ENCODE measurements at regions not wholly inside any gene's neighbourhood (a gene's known extent, or its start where the extent isn't known, plus 50 kb on each side); places are given as distances from the start of the nearest gene placed in this dataset.

DNA sequence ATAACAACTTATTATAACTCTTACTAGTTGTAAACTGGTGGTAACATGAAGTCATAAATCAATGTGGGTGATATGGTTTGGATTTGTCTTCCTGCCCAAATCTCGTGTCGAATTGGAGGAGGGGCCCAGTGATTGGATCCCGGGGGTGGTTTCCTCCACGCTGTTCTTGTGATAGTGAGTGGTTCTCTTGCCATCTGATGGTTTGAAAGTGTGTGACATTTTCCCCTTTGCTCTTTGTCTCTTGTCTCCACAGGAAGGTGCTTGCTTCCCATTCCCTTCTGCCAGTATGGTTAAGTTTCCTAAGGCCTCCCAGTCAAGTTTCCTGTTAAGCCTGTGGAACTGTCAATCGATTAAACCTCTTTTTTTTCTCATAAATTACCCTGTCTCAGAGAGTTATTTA is 321.6 kb downstream of the DSEL start:
- WGBS (ENCODE audit: insufficient coverage): no CpG with 5 or more reads among the region's 5 CpGs
- Histone ChIP-seq H3K4me3 (ENCODE audit: low read depth, low read length) (no peak overlapping the region), H3K27ac (ENCODE audit: low read depth, low read length) (no peak overlapping the region), H3K4me1 (ENCODE audit: control insufficient read depth, insufficient read depth, low read length) (no peaks in the 10 kb centered on the region), H3K27me3 (ENCODE audit: control insufficient read depth, insufficient read depth, low read length) (no peaks in the 10 kb centered on the region), H3K9me3 (ENCODE audit: control insufficient read depth, insufficient read depth, low read length) (no peaks in the 10 kb centered on the region), H3K36me3 (ENCODE audit: control insufficient read depth, insufficient read depth, low read length) (no peaks in the 10 kb centered on the region)
- DNase-seq (ENCODE audit: low read depth in 4 of 6, low spot score in 6 of 6): no peak

DNA sequence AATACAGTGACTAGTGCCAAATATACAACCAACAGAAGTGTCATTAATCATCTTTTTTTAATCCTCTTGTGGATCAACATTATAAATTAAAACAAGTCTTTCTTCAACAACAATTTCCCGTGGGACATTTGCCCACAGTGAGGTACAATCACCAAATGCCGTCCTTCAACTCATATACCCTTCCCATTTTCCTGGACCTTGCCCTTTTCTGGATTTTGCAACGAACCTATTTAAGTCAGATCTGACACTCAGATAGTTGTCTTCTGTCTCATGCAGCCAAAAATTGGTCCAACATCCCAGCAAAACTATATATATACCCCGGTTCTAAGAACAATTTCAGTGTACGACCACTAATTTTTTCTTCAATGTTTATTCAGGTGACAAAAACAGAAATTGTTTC is 324.0 kb downstream of the DSEL start:
- Histone ChIP-seq H3K27me3 (ENCODE audit: control insufficient read depth, insufficient read depth, low read length) (no peaks in the 10 kb centered on the region), H3K27ac (ENCODE audit: low read depth, low read length) (no peak overlapping the region), H3K36me3 (ENCODE audit: control insufficient read depth, insufficient read depth, low read length) (no peaks in the 10 kb centered on the region), H3K9me3 (ENCODE audit: control insufficient read depth, insufficient read depth, low read length) (no peaks in the 10 kb centered on the region), H3K4me3 (ENCODE audit: low read depth, low read length) (no peak overlapping the region), H3K4me1 (ENCODE audit: control insufficient read depth, insufficient read depth, low read length) (no peaks in the 10 kb centered on the region)
- DNase-seq (ENCODE audit: low read depth in 4 of 6, low spot score in 6 of 6): no peak
- 78% methylated on average over 3 of the region's 5 CpGs for WGBS (ENCODE audit: insufficient coverage)

DNA sequence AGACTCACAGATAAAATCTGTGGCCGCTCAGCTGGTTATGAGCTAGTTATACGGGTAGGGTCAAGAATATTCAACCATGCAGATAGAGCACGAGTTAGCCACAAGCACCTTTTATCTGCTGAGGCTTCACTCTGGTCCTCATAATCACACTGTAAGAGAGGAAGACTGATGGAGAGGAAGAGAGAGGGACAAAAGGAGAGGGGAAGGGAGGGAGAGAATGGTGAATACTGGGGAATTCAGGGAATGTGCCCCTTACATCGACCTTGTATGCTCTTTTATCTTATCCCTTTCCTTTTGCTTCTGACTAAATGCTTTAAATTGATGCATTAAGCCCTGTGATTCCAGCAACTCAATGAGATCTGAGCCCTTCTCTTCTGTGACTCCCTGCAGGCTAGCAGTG is 333.1 kb downstream of the DSEL start:
- Histone ChIP-seq H3K27me3 (ENCODE audit: control insufficient read depth, insufficient read depth, low read length) (no peaks in the 10 kb centered on the region), H3K4me3 (ENCODE audit: low read depth, low read length) (no peak overlapping the region), H3K27ac (ENCODE audit: low read depth, low read length) (no peak overlapping the region), H3K4me1 (ENCODE audit: control insufficient read depth, insufficient read depth, low read length) (no peaks in the 10 kb centered on the region), H3K36me3 (ENCODE audit: control insufficient read depth, insufficient read depth, low read length) (no peaks in the 10 kb centered on the region), H3K9me3 (ENCODE audit: control insufficient read depth, insufficient read depth, low read length) (no peaks in the 10 kb centered on the region)
- peak in 1 of 6 donors; percentile 14 for DNase-seq (ENCODE audit: low read depth in 4 of 6, low spot score in 6 of 6)
- WGBS (ENCODE audit: insufficient coverage): 80% methylated on average over 1 of the region's 4 CpGs

DNA sequence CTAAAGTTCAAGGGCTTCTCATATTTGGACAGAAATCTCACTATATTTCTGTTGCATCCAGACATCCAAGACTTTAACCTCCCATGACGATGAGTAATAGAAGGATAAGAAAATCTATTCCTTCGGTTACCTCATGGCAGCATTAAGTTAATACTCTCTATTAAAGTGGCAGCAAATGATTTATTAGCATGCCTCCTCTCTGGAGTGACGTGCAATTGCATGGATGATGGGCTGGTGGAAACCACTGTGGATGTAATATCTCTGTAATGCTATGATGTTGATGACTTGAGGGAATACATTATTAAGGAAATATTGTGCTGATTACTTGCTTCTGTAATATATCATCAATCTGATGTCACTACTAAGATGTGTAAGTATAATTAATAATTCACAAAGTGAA is 336.8 kb downstream of the DSEL start:
- Histone ChIP-seq H3K27me3 (ENCODE audit: control insufficient read depth, insufficient read depth, low read length) (no peaks in the 10 kb centered on the region), H3K9me3 (ENCODE audit: control insufficient read depth, insufficient read depth, low read length) (no peaks in the 10 kb centered on the region), H3K4me3 (ENCODE audit: low read depth, low read length) (no peak overlapping the region), H3K36me3 (ENCODE audit: control insufficient read depth, insufficient read depth, low read length) (no peaks in the 10 kb centered on the region), H3K4me1 (ENCODE audit: control insufficient read depth, insufficient read depth, low read length) (no peaks in the 10 kb centered on the region), H3K27ac (ENCODE audit: low read depth, low read length) (no peak overlapping the region)
- no CpG with 5 or more reads among the region's 3 CpGs for WGBS (ENCODE audit: insufficient coverage)
- DNase-seq (ENCODE audit: low read depth in 4 of 6, low spot score in 6 of 6): peak in 1 of 6 donors; percentile 38

DNA sequence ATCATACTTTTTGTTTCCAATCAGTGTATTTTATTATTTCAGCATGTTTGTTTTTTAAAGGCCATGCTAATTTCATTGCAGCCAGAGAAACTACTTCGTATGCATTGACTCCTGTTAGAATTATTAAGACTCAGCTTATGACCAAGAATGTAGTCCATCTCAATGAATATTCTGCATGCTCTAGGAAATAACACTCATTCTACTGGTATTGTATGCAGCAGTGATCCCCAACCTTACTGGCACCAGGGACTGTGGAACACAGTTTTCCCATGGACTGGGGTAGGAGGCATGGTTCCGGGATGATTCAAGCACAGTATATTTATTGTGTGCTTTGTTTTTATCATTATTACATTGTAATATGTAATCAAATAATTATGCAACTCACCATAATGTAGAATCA is 356.9 kb downstream of the DSEL start:
- Histone ChIP-seq H3K27me3 (ENCODE audit: control insufficient read depth, insufficient read depth, low read length) (no peaks in the 10 kb centered on the region), H3K9me3 (ENCODE audit: control insufficient read depth, insufficient read depth, low read length) (no peaks in the 10 kb centered on the region), H3K4me3 (ENCODE audit: low read depth, low read length) (no peak overlapping the region), H3K4me1 (ENCODE audit: control insufficient read depth, insufficient read depth, low read length) (no peaks in the 10 kb centered on the region), H3K27ac (ENCODE audit: low read depth, low read length) (no peak overlapping the region), H3K36me3 (ENCODE audit: control insufficient read depth, insufficient read depth, low read length) (no peaks in the 10 kb centered on the region)
- no CpG with 5 or more reads among the region's 2 CpGs for WGBS (ENCODE audit: insufficient coverage)
- DNase-seq (ENCODE audit: low read depth in 4 of 6, low spot score in 6 of 6): no peak

DNA sequence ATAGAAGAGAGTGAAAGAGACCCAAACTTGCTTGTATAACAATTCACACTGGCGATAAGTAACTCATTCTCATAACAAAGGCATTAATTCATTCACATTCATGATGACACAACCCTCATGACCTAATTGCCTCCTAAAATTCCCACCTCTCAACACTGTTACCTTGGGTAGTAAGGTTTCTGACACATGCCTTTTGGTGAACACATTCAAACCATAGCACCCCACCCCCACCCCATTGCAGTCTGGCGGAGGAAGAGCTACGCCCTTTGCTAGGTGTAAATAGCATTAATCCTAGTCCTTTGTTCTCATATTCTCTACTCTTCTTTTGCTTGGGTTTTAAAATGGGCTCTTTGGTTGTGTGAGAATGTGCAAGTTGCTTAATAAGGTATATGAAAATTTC is 361.5 kb downstream of the DSEL start:
- no peaks in the 10 kb centered on the region for H3K36me3 ChIP-seq (ENCODE audit: control insufficient read depth, insufficient read depth, low read length)
- no CpG with 5 or more reads among the region's 3 CpGs for WGBS (ENCODE audit: insufficient coverage)
- no peaks in the 10 kb centered on the region for H3K9me3 ChIP-seq (ENCODE audit: control insufficient read depth, insufficient read depth, low read length)
- no peaks in the 10 kb centered on the region for H3K4me1 ChIP-seq (ENCODE audit: control insufficient read depth, insufficient read depth, low read length)
- no peak overlapping the region for H3K4me3 ChIP-seq (ENCODE audit: low read depth, low read length)
- DNase-seq (ENCODE audit: low read depth in 4 of 6, low spot score in 6 of 6): no peak
- no peak overlapping the region for H3K27ac ChIP-seq (ENCODE audit: low read depth, low read length)
- no peaks in the 10 kb centered on the region for H3K27me3 ChIP-seq (ENCODE audit: control insufficient read depth, insufficient read depth, low read length)

DNA sequence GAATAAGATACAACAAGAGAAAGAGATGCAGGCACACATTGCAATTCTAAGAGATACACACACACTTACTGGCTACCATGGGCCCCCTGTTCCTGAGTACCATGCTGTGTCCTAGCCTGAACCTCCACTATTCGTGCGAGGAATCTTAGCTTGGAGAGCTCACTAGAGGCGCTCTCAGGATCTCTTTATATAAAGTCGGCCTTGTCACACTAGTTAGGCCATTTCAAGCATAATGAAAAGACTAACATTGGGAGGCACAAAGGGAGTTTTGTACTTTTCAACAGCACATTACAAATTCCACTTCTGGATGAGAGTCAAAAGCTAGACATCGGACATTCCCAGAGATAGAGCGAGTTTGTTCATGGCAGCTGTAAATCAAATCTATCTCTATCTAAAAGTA is 365.2 kb downstream of the DSEL start:
- peak in 5 of 6 donors; percentile 33 to 83 (median 60) for DNase-seq (ENCODE audit: low read depth in 4 of 6, low spot score in 6 of 6)
- Histone ChIP-seq H3K27me3 (ENCODE audit: control insufficient read depth, insufficient read depth, low read length) (no peaks in the 10 kb centered on the region), H3K27ac (ENCODE audit: low read depth, low read length) (peak overlapping the region; percentile 54), H3K36me3 (ENCODE audit: control insufficient read depth, insufficient read depth, low read length) (no peaks in the 10 kb centered on the region), H3K9me3 (ENCODE audit: control insufficient read depth, insufficient read depth, low read length) (no peaks in the 10 kb centered on the region), H3K4me1 (ENCODE audit: control insufficient read depth, insufficient read depth, low read length) (no peaks in the 10 kb centered on the region), H3K4me3 (ENCODE audit: low read depth, low read length) (no peak overlapping the region)
- WGBS (ENCODE audit: insufficient coverage): 33% methylated on average over 3 of the region's 6 CpGs

DNA sequence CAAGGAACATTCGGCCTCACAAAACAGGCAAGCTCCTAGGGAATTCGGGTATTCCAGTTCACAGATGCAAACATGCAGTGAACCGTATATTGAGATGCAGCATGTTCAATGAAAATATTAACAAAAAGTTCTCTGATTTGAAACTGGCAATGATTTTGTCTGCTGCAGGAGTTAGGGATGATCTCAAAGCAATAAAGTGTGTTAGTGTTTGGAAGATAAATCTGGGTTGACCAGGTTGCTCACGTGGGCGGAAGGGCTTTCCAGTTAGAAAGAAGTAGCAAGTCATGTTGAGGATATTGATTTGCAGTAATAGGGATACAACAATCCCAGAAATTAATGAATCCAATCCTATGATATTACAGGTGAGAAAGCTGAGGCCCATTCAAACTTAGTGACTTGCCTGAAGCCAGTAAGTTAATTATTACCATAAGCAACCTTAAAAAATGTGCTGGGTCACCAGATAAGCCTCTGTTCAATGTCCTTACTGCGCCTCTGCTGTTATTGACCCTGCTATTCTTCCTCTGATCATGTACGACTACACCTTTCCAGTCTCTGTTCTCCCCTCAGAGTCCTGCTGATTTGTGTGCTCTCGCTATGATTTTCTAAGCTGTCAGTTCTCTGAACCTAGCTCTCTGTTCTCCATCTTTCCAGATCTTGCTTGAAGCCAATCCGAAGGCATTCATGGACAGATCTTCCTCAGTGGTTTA is 370.8 kb downstream of the DSEL start:
- Histone ChIP-seq H3K9me3 (ENCODE audit: control insufficient read depth, insufficient read depth, low read length) (no peaks in the 10 kb centered on the region), H3K27me3 (ENCODE audit: control insufficient read depth, insufficient read depth, low read length) (no peaks in the 10 kb centered on the region), H3K4me3 (ENCODE audit: low read depth, low read length) (no peak overlapping the region), H3K4me1 (ENCODE audit: control insufficient read depth, insufficient read depth, low read length) (no peaks in the 10 kb centered on the region), H3K36me3 (ENCODE audit: control insufficient read depth, insufficient read depth, low read length) (no peaks in the 10 kb centered on the region), H3K27ac (ENCODE audit: low read depth, low read length) (no peak overlapping the region)
- no peak for DNase-seq (ENCODE audit: low read depth in 4 of 6, low spot score in 6 of 6)
- 72% methylated on average over 6 of the region's 9 CpGs for WGBS (ENCODE audit: insufficient coverage)

DNA sequence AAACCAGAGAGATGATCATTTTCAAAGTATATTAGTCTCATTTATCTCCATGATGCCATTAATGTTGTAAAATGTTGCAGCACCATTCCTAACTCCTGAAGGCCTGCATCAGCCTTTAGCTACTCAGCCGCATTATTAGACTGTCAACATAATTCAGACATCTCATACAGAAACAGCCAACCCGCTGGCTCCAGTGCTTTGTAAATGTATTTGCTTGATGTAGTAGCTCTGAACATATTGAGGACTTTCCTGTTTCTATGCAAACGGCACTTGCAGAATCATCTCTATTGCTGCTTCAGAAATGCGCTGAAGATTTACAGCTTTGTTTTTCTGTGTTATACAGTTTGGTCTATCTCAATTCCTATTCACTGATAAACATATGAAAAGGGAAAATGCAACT is 372.2 kb downstream of the DSEL start:
- no CpG with 5 or more reads among the region's 4 CpGs for WGBS (ENCODE audit: insufficient coverage)
- Histone ChIP-seq H3K9me3 (ENCODE audit: control insufficient read depth, insufficient read depth, low read length) (no peaks in the 10 kb centered on the region), H3K27ac (ENCODE audit: low read depth, low read length) (no peak overlapping the region), H3K4me1 (ENCODE audit: control insufficient read depth, insufficient read depth, low read length) (no peaks in the 10 kb centered on the region), H3K4me3 (ENCODE audit: low read depth, low read length) (no peak overlapping the region), H3K27me3 (ENCODE audit: control insufficient read depth, insufficient read depth, low read length) (no peaks in the 10 kb centered on the region), H3K36me3 (ENCODE audit: control insufficient read depth, insufficient read depth, low read length) (no peaks in the 10 kb centered on the region)
- DNase-seq (ENCODE audit: low read depth in 4 of 6, low spot score in 6 of 6): peak in 2 of 6 donors; percentile 27 to 89

DNA sequence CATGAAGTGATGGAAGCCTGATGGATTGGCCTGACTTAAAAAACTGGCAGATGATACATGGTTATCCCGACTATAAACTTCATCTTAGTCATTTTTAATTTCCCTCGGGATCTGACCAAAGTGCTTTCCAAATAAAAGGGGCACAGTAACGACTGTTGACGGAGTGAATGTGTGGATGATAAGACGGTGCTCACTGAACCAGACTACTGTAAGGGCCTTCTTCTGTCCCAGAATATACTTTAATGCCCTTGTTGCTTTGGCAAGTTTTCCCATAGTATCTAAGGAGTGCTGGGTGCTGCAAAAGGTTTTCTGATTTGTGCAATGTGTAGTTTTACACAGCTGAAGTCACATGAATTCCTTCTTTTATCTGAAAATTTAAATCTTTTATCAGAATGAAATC is 373.5 kb downstream of the DSEL start:
- Histone ChIP-seq H3K4me3 (ENCODE audit: low read depth, low read length) (no peak overlapping the region), H3K9me3 (ENCODE audit: control insufficient read depth, insufficient read depth, low read length) (no peaks in the 10 kb centered on the region), H3K36me3 (ENCODE audit: control insufficient read depth, insufficient read depth, low read length) (no peaks in the 10 kb centered on the region), H3K4me1 (ENCODE audit: control insufficient read depth, insufficient read depth, low read length) (no peaks in the 10 kb centered on the region), H3K27me3 (ENCODE audit: control insufficient read depth, insufficient read depth, low read length) (no peaks in the 10 kb centered on the region), H3K27ac (ENCODE audit: low read depth, low read length) (no peak overlapping the region)
- 70% methylated on average over 2 of the region's 5 CpGs for WGBS (ENCODE audit: insufficient coverage)
- no peak for DNase-seq (ENCODE audit: low read depth in 4 of 6, low spot score in 6 of 6)

Measured in spinal cord (tissue), 9 donors.